SK-N-SH (cell line): ENCODE measurements at regions not wholly inside any gene's neighbourhood (a gene's known extent, or its start where the extent isn't known, plus 50 kb on each side); places are given as distances from the start of the nearest gene placed in this dataset.

Experiments used
- ELF1 ChIP-seq: IDR thresholded peaks from 2 replicates; pipeline ENCODE4 v1.4.0; 2012
- EZH2phosphoT487 ChIP-seq: fragments of 200-600 bp; sonication (generic); IDR thresholded peaks from 2 replicates; pipeline ENCODE4 v1.6.1; 2017; ENCODE audit warnings: low read depth, mixed run types, mild to moderate bottlenecking, antibody characterized with exemption, moderate library complexity, borderline replicate concordance
- FOXM1 ChIP-seq: IDR thresholded peaks from 2 replicates; pipeline ENCODE4 v1.4.0; 2012; ENCODE audit warnings: low read depth, mild to moderate bottlenecking
- JUND ChIP-seq: IDR thresholded peaks from 2 replicates; pipeline ENCODE4 v1.4.0; 2012
- MXI1 ChIP-seq: IDR thresholded peaks from 2 replicates; pipeline ENCODE4 v1.6.1; 2012; ENCODE audit warnings: mild to moderate bottlenecking, low read depth, low read length, improper control_type of control experiment
- NFIC ChIP-seq: IDR thresholded peaks from 2 replicates; pipeline ENCODE4 v1.4.0; 2012; ENCODE audit warnings: borderline replicate concordance
- POLR2AphosphoS5 ChIP-seq: IDR thresholded peaks from 2 replicates; pipeline ENCODE4 v1.6.1; 2012; ENCODE audit warnings: low read depth, low read length
- RAD21 ChIP-seq: IDR thresholded peaks from 2 replicates; pipeline ENCODE4 v1.6.1; 2012; ENCODE audit warnings: mild to moderate bottlenecking, low read length
- SIN3A ChIP-seq: IDR thresholded peaks from 2 replicates; pipeline ENCODE4 v1.6.1; 2012; ENCODE audit warnings: low read depth, mild to moderate bottlenecking, low read length, moderate library complexity, borderline replicate concordance
- TEAD4 ChIP-seq: IDR thresholded peaks from 2 replicates; pipeline ENCODE4 v1.4.0; 2012; ENCODE audit warnings: mild to moderate bottlenecking, borderline replicate concordance; ENCODE audit not compliant: insufficient read depth
- TF ChIP-seq, protein P1 (sequence below): fragments of 200-600 bp; sonication (generic); IDR thresholded peaks from 2 replicates; pipeline ENCODE4 v1.6.1; 2017; ENCODE audit warnings: antibody characterized with exemption, mild to moderate bottlenecking, moderate library complexity
- TF ChIP-seq, protein P2 (sequence below): IDR thresholded peaks from 2 replicates; pipeline ENCODE4 v1.6.1; 2012; ENCODE audit warnings: mild to moderate bottlenecking, low read depth, low read length, moderate library complexity

DNA sequence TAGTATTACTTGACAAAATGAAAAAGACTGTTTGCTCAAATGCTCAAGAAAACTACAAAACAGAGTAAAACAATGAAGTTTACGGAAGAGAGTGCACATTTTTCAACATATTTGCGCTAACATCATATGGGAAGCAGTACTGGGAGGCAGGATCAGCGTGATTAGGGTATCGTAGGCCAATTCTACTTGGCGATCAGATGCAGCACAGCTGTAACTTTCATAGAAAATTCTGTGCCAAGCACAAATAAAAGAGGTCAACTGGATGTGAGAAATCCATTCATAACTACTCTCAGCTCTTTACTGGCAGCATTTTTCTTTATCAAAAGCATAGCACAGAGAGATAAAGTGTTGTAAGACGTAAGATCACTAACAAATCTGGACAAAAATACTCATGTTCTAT, 1196.3 kb upstream of the GBE1 start:
- TF ChIP-seq, protein P1, sequence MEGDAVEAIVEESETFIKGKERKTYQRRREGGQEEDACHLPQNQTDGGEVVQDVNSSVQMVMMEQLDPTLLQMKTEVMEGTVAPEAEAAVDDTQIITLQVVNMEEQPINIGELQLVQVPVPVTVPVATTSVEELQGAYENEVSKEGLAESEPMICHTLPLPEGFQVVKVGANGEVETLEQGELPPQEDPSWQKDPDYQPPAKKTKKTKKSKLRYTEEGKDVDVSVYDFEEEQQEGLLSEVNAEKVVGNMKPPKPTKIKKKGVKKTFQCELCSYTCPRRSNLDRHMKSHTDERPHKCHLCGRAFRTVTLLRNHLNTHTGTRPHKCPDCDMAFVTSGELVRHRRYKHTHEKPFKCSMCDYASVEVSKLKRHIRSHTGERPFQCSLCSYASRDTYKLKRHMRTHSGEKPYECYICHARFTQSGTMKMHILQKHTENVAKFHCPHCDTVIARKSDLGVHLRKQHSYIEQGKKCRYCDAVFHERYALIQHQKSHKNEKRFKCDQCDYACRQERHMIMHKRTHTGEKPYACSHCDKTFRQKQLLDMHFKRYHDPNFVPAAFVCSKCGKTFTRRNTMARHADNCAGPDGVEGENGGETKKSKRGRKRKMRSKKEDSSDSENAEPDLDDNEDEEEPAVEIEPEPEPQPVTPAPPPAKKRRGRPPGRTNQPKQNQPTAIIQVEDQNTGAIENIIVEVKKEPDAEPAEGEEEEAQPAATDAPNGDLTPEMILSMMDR = no peak
- no peak for TF ChIP-seq SIN3A
- no peak for TF ChIP-seq TEAD4
- no peak for TF ChIP-seq NFIC
- no peak for TF ChIP-seq RAD21
- TF ChIP-seq, protein P2, sequence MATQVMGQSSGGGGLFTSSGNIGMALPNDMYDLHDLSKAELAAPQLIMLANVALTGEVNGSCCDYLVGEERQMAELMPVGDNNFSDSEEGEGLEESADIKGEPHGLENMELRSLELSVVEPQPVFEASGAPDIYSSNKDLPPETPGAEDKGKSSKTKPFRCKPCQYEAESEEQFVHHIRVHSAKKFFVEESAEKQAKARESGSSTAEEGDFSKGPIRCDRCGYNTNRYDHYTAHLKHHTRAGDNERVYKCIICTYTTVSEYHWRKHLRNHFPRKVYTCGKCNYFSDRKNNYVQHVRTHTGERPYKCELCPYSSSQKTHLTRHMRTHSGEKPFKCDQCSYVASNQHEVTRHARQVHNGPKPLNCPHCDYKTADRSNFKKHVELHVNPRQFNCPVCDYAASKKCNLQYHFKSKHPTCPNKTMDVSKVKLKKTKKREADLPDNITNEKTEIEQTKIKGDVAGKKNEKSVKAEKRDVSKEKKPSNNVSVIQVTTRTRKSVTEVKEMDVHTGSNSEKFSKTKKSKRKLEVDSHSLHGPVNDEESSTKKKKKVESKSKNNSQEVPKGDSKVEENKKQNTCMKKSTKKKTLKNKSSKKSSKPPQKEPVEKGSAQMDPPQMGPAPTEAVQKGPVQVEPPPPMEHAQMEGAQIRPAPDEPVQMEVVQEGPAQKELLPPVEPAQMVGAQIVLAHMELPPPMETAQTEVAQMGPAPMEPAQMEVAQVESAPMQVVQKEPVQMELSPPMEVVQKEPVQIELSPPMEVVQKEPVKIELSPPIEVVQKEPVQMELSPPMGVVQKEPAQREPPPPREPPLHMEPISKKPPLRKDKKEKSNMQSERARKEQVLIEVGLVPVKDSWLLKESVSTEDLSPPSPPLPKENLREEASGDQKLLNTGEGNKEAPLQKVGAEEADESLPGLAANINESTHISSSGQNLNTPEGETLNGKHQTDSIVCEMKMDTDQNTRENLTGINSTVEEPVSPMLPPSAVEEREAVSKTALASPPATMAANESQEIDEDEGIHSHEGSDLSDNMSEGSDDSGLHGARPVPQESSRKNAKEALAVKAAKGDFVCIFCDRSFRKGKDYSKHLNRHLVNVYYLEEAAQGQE = no peak
- TF ChIP-seq FOXM1 = no peak
- no peak for TF ChIP-seq JUND
- no peak for TF ChIP-seq POLR2AphosphoS5
- TF ChIP-seq ELF1 = no peak
- no peak for TF ChIP-seq EZH2phosphoT487
- no peak for TF ChIP-seq MXI1
